C4-2B (cell line): ENCODE measurements at regions not wholly inside any gene's neighbourhood (a gene's known extent, or its start where the extent isn't known, plus 50 kb on each side); places are given as distances from the start of the nearest gene placed in this dataset.

Experiments
- CTCF ChIP-seq: fragments of 450-650 bp; conservative IDR thresholded peaks from 2 replicates; pipeline ENCODE4 v1.5.1; 2017; ENCODE audit warnings: mild to moderate bottlenecking
- ZFX ChIP-seq: fragments of 450-650 bp; IDR thresholded peaks from 2 replicates; pipeline ENCODE4 v1.6.1; 2017

DNA sequence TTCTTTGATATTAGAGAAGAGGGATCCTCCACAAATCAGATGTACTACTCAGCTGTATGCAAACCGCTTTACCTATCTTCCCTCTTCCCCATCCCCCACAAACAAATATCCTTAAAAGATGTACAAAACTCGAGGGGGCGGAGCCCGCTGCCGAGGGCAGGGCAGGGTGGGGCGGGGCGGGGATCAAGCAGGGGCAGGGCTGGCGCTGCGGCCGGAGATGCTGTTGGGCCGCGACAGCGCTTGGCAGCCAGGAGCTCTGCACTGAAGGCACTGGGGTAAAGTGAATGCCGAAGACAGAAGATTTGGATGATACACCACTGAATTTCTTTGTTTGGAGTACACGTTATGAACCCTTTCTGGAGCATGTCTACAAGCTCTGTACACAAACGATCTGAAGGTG, 474.8 kb downstream of the CDH10 start:
- TF ChIP-seq CTCF (no peak), ZFX (no peak)
